ENCODE measurements at regions not wholly inside any gene's neighbourhood (a gene's known extent, or its start where the extent isn't known, plus 50 kb on each side); places are given as distances from the start of the nearest gene placed in this dataset.

DNA sequence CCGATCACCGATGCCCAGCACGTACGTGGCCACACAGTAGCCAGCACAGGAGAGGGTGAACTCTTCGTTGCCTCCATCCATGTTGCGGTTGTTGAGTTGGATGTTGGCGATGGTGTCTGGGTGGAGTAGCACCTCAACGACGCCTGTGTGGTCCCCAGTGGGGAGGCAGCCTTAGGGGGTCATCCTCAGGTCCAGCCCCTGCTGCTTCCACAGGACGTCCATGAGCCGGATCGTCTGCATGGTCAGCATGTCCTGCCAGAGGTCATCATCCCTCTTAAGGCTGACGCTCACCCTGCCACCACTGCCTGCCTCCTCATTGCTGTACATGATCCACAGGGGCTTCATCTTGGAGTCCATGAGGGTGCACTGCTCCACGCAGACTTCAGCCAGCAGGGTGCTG, 369.3 kb downstream of the CMPK2 start:
- TF ChIP-seq EP300 (IDR thresholded peaks at IDR 0.05; ENCODE audit: borderline replicate concordance in 1 of 2, low read depth in 2 of 2, low read length in 2 of 2) (no peak), RAD21 (IDR thresholded peaks at IDR 0.05 in 1 of 2, conservative IDR thresholded peaks at IDR 0.05 in 1 of 2; ENCODE audit: low read depth in 2 of 2, low read length in 2 of 2) (no peak), TCF12 (IDR thresholded peaks at IDR 0.05; ENCODE audit: low read depth, low read length) (no peak), TAF1 (IDR thresholded peaks at IDR 0.05; ENCODE audit: low read depth, low read length) (no peak)
- TF ChIP-seq, protein P1, sequence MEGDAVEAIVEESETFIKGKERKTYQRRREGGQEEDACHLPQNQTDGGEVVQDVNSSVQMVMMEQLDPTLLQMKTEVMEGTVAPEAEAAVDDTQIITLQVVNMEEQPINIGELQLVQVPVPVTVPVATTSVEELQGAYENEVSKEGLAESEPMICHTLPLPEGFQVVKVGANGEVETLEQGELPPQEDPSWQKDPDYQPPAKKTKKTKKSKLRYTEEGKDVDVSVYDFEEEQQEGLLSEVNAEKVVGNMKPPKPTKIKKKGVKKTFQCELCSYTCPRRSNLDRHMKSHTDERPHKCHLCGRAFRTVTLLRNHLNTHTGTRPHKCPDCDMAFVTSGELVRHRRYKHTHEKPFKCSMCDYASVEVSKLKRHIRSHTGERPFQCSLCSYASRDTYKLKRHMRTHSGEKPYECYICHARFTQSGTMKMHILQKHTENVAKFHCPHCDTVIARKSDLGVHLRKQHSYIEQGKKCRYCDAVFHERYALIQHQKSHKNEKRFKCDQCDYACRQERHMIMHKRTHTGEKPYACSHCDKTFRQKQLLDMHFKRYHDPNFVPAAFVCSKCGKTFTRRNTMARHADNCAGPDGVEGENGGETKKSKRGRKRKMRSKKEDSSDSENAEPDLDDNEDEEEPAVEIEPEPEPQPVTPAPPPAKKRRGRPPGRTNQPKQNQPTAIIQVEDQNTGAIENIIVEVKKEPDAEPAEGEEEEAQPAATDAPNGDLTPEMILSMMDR (IDR thresholded peaks at IDR 0.05; ENCODE audit: control extremely low read depth in 1 of 3, insufficient read depth in 1 of 3, low read depth in 1 of 3, low read length in 3 of 3), result no peak

Measured in H1 (cell line).